ENCODE measurements at regions not wholly inside any gene's neighbourhood (a gene's known extent, or its start where the extent isn't known, plus 50 kb on each side); places are given as distances from the start of the nearest gene placed in this dataset.

DNA sequence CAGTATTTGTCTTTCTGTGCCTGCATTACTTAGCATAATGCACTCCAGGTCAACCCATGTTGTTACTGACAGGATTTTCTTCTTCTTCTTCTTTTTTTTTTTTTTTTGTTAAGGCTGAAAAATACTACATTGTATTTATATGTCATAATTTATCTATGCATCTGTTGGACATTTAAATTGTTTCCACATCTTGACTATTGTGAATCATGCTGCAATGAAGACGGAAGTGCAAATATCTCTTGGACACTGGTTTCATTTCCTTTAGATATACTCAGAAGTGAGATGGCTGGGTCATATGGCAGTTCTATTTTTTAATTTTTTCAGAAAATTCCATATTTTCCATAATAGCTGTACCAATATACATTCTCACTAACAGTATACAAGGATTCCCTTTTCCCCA is 272.7 kb upstream of the PMFBP1 start:
- no peak for DNase-seq

DNA sequence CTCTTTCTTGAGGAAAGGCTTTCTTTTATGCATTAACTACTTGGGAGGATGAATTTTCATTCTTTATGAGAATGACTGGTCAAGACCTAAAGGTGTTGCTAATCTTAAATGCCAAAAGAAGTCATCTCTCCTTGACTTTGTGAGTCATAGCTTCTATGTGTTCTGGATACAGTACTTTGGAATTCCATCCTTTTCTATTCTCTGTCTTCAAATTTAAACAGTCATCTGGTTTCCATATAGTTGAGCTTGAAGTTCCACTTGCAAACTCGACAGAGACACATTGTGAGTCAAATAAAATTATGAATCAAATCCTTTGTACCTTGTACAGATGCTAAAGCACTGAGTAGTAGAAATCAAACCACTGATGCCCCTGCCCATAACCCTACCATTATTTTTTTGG is 271.9 kb upstream of the PMFBP1 start:
- no peak for DNase-seq

DNA sequence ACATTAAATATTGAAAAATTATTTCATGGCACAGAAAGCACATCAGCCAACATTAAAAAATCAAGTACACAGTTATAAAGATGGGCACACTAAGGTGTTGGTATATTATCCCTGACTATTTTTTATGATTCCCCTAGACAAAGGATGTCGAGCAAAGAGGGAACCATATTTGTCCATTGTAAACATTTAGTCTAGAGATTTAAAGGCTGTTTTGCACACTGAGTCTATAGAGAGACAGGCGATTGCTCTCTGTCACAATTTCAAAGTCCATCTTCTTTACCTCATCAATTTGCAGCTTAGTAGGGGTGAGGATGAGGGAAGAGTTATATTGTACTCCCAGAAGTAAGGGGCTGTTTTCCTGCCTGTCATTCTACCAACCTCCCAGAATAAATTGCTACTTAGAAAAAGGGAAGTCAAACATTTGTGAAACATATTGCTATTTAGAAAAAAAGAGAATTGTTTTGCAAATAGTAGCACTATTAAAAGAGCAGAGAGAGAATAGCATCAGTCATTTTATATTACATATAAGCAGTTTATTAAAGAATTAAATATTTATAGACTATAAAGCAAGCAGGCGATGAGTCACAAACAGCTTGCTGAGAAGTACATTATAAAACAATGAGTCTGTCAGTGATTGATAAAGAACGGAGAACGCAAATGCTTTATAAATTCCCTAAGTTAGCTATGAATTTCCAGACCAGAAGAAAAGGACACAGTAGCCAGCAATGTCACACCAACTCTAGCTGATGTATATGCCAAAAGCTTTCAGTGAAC is 270.6 kb upstream of the PMFBP1 start:
- no peak for DNase-seq

DNA sequence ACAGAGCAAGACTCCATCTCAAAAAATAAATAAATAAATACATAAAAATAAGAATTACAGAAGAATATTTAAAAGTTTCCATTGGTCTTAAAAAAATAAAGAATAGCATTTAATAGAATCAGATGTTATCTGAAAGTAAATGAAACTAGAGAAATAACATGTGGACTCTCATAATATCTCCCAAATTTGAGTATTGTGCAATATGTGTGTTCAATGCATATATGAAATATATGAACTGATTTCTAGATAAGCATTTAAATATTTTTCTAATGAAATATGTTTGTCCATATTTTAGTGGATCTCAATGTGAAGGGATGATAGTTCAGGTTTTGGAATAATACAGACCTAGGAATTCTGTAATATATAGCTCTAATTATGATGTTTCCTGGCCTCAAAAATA is 265.9 kb upstream of the PMFBP1 start:
- no peak for DNase-seq

DNA sequence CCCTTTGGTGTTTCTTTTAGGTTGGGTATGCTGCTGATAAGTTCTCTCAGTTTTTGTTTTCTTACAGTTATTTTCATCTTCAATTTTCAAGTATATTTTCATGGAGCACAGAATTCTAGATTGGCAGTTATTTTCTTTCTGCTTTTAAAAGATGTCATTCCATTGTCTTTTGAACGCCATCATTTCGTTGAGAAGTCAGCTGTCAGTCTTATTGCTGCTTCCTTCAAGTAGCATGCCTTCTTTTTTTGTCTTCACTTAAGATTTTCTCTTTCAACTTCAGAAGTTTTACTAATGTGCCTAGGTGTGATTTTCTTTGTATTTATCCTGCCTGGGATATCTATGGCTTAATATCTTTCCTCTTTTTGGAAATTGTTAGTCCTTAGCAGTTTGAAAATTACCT is 262.2 kb upstream of the PMFBP1 start:
- no peak for DNase-seq

DNA sequence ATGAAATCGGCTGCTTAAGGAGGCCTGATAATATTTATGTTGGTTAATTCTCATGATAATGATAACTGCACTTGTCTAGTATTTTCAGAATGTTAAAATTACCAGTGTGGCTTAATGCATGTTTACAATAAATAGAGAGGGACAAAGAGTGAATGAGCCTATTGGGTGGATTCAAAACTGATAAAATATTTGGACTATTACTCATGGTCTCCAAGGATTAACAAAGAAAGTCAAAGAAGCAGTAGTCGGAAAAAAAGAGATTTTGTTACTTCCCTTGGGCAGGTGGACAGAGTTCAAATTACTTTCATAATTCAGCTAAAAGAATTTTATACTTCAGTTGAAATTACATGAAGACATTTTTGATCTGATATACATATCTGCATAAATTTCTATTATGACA is 258.2 kb upstream of the PMFBP1 start:
- no peak for DNase-seq

DNA sequence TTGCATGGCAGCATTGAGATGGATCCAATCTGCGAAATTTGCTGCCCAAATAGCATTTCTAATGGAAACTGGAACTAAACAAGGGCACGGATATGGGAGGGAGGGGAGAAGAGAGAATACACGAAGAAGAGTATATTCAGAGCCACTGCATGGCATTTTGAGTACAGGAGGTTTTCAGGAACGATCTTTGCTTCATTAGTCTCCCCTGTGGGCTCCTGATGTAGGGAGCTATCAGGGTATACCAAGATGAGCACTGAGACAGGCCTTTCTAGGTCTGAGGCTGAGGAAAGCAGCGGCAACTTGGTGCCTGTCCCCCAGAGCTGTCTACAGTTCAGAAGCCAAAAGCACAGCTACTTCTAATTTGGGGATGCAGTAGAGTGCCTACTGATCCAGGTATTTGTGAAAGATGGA is 257.7 kb upstream of the PMFBP1 start:
- DNase-seq, result no peak

DNA sequence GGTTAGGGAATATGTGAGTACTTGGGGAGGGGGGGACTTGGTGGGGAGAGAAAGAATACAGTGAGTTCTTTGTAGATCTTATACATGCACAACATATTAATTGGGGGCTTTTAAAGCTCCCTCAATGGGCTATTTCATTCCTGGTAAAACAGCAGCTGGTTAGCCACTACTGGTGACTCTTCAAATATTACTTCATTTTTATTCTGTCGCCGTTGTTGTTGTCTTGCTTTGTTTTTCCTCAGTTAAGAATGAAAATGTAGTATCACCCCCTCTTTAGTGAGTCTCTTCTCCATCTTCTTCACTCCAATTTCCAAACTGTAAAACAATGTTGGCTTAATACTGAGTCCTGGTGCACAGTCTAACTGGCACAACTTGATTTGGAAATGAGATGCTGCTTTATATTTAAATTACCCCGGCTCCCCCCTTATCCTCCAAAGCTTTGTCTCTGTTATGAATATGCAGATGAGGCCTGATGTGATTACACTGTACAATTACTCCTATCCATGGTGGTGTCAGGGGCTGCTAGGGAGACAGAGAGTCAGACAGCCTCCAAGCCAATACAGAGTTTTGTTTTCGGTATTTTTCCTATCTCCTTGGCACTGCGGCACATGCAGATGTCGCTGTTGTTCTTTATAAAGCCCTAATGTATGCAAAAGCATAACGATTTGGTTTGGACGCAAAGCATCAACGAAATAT is 256.9 kb upstream of the PMFBP1 start:
- no peak for DNase-seq

DNA sequence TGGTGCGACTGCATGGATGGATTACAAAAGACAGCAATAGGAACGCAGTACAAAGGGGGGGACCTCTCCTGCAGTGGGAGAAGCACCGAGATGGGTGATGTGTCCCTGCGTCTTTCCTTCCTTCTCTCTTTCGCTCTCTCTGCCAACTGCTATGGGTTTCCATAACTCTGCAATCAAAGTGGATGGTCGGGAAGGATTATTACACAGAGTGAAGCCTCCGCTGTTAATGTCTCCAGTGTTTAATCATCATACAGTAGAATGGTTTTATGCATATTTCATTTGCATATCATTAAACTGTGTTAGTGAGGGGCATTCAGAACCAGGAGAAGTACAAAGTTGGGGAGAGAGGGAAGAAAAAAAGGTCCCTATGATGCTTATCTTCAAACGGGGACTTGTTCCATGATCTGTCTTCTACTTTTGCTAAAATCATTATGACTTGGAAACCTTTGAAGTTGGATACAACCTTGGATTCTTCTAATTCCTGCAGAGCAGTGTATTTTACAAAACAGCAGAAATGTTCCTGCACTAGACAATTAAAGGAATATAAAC is 255.9 kb upstream of the PMFBP1 start:
- DNase-seq, result no peak

DNA sequence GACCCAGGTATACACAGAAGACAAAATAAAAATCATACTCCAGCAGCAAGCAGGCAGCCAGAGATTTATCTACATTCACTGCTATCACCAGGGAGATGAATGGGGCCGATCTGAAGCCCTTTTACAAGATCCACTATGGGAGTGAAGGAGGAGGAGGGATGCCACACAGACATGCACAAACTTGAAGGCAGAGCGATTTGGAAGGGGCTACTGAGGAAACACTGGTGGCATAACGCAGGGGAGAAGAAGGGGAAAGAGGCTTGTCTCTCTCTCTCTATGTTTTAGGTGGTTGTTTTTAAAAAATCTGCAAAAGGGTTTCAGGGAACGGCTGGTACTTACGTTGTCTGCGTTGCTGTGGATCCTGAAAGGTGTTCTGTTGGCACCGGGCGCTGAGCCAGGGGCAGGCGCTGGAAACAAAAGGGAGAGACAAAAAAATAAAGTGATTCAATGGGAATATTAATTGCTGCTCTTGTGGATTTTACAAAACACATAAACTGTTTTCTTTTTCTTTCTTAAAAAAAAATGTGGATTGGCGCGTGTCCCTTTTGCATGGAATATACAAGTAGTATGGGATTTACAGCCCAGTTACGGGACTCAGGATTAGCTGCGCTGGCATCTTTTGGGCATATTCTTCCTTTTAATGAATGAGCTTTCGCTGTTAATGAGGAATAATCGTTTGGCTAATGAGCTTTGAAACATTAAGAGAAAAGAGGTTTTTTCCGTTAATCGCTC is 255.3 kb upstream of the PMFBP1 start:
- DNase-seq, result no peak

DNA sequence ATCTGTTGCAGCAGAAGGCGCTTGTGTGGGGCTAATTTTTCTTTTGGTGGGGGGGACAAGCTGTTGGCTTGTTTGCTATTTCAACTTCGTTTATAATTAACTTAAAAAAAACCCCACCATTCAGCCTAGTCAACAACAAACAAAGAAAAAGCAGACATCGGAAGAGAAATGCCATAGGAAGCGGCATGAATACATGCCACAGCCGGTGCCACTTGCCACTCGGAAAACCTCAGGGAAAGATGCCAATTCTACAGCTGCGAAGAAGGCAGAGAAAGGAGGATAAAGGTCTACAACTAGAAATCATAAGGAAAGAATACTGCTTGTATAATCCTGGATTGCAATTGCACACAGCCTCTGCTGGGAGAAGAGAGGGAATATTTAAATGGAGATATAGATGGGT is 254.4 kb upstream of the PMFBP1 start:
- no peak for DNase-seq

DNA sequence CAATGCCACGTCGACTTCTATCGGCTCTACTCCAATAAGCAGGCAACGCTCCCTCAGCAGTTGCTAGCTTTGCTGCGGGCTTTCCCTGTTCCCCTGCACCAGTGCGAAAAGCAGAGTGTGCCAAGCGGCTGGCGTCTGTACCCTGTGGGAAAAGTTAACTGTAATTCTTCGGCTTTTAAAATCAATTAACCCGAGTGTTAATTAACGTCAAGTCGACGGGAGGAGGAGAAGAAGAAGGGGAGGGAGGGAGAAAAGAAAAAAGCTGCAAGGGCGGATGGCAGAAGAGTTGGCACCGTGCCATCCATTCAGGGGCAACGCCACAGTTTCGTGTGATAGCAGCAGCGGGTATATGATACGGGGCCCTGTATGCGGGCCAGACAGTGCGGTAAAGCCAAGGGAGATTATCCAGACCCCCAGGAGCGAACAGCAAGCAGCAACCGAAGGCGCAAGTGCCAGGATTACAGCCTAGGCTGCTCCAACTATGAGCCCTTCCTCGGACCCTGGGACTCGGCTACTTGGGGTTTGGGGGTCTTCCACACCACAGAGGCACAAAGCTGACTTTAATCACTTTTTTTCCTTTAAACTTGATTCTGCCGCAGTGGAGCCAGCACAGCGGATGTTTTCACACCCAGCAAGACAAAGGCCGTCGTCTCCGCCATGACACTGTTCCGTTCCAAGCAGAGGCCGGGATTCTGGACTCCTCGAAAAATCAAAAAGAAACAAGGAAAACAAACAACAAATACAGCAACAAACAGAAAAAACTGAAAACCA is 253.8 kb upstream of the PMFBP1 start:
- DNase-seq, result no peak

DNA sequence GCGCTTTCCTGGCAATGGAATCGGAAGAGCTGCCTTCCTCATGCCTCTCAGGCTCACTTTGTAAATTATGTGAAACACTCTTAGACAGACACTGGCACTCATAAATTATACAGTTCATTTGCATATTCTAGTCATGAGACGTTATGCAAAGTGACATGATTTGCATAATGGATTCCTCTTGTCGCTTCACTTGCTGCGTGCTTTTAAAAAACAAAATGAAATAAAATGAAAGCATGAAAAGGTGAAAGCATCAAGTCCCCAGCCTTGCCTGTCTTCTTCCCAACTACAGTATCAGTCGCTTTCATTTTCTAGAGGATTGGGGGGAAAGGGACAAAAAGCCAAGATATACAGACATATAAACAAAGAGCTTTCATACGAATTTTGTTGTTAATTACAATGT is 252.8 kb upstream of the PMFBP1 start:
- DNase-seq, result no peak

DNA sequence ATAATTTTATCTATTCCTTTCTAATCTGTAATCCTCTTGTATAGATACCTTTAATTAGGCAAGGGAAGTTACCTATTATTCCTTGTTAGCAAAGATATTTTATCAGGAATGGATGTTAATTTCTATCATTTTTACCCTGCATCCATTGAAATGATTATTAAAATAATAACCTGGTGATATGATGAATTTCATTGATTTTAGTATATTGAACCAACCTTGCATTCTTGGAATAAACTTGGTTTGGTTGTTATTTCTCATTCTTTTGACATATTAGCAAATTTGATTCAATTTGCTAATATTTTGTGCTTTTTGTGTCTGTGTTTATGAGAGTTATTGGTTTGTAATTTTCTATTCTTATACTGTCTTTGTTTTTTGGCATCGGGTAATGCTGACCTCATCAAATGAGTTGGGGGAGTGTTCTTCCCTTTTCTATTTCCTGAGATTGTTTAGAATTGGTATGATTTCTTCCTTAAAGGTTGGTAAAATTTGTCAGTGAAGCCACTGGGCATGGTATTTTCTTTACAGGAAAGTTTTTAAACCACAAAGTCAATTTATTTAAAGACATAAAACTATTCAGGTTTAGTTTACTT is 250.4 kb upstream of the PMFBP1 start:
- no peak for DNase-seq

DNA sequence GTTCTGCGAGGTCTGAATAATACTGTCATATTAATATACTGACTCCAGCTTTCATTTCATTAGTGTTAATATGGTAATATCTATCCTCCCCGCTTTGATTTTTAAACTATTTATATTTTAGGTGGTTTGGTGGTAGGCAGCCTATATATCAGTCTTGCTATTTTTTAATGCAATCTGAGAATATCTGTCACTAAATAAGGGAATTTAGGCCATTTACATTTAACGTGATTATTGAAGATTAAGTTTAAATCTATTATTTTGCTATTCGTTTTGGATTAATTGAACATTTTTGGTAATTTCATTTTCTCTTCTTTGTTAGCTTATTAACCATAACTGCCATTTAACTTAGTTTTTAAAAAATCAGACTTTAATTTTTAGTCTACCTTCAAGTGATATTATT is 247.7 kb upstream of the PMFBP1 start:
- no peak for DNase-seq

DNA sequence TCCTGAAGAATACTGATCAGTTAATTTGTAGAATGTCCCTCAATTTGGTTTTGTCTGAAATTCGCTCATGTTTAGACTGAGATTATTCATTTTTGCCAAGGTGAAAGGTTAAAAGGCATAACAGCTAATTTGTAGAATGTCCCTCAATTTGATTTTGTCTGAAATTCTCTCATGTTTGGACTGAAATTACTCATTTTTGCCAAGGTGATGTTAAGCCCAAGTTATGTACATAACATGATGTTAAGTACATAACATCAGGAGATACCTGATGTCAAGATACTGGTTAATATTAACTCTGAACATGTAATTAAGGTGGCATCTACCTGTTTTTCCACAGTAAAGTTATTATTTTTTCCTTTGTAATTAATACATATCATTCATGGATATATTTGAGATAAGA is 243.4 kb upstream of the PMFBP1 start:
- no peak for DNase-seq

DNA sequence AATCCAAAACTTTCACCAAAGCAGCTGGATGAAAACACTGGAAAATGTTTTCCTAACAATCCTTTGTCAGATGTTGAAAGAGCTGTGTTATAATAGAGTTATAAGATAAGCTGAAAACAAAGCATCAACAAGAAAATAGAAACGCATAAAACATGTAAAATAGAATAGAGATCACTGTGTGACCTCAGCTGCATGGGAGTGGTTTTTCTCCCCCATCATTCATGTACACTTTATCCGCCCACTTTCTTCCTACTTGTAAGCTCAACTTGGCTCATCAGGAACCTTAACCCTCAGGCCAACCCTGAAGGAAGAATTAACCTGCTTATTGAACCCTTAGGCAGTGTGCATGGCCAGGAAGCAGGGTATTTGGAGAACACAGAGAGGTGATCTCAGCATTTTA is 238.5 kb upstream of the PMFBP1 start:
- no peak for DNase-seq

DNA sequence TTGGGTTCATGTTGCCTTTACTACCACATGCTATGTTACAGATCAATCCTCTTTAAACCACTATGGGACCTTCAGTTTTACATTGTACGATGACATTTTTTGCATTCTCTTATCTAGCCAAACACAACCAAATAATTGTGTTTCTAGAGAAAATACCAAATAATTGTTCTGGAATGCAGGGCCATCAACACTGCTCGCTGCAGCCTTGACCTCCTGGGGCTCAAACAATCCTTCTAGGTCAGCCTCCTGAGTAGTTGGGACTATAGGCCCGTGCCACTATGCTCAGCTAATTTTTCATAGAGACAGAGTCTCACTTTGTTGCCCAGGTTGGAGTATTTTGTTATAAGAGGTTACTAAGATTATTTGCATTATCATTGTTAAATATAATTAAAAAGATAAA is 237.5 kb upstream of the PMFBP1 start:
- DNase-seq, result no peak

DNA sequence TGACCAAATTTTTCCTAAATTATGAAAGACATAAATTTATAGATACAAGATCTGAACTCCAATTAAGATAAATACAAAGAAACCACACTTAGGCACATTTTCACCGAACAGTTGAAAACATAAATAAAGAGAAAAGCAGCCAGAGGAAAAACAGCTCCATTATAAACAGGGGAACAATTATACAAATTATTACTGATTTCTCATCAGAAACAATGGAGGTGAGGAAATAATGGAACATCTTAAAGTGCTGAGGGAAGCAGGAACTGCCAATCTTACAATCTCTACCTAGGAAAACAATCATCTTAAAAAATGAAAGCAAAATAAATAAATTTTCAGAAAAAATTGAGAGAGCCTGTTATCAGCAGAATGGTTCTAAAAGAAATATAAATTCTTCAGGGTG is 234.4 kb upstream of the PMFBP1 start:
- no peak for DNase-seq

DNA sequence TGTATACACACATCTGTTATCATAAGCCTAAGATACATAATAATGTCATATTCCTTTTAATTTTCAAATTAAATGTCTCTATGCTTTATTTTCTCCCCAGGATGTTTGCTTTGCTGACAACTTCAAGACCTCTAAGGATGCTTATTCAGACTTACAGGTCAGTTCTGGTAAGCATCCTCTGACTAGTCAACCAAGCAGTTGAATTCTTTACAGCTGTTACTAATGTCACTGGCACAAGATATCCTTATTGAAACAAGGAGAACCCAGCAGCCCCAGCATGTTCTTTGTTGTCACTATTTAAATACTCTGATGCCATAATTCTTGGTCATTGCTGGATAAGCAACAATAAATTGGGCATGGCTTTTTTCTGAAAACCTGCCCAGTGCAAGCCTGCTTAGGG is 232.3 kb upstream of the PMFBP1 start:
- DNase-seq, result no peak

DNA sequence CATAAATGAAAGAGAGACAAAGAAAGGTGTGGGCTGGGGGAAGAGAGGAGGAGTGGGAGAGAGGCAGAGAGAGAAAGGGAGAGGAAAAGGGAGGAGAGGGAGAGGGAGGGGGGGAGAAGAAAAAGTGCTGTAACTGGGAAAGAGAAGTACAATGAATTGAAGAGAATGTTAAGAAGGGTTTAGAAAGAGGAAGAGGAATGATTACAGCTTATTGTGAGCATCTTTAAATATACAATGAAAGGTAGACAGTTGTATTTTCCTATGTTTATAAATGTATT is 229.1 kb upstream of the PMFBP1 start:
- no peak for DNase-seq

DNA sequence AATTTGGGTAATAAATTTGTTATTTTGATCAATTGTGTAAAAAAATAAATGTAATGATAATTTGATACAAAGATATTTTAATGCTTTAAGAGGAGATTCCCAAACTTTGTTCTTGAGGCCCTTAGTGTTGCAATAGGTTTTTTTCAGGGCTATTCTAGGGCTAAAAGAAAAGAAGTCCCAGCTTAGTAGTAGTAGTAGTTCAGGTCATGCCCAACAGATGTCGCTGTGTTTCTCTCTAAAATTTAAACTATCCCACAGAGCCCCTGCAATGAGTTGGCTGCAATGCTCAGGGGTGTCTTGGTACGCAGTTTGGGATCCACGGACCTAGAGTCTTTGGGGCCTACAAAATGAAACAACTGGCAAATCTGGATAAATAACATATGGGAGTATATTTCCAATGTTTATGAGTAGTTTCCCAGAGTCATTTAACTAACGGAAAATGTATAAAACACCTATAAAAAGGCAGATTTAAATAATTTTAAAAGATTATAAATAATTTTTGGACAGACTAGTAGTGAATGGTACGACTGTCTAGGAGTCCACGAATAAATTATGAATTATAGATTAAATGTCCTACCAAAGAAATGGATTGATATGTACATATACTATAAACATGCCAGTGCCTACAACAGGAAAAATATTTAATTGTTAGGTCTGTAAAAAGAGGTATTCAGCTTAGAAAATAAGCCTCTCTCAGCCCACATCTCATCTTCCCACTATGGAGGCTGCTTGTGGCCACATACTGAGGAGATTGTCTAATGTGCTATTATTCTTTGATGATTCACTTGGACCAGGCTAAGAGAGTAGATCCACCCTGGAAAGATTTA is 228.5 kb upstream of the PMFBP1 start:
- DNase-seq, result peak; percentile 76
